Upper lobe of left lung (tissue), 6 donors: ENCODE measurements at regions not wholly inside any gene's neighbourhood (a gene's known extent, or its start where the extent isn't known, plus 50 kb on each side); places are given as distances from the start of the nearest gene placed in this dataset.
"Not testable (repeated sequence)": the region's sequence is repeated elsewhere in the genome, so short reads cannot be mapped to it uniquely, and the experiment has no call there.

Experiments
- ATAC-seq, 2 donors: fragments of 200-7000 bp; cut with Tn5 transposase; one replicate each; pipeline ENCODE4 v1.9.1; 2022; ENCODE audit warnings: mild to moderate bottlenecking in 2 of 2, moderate library complexity in 2 of 2; ENCODE audit not compliant: low FRiP score in 2 of 2
- DNase-seq, 2 donors: peaks; one replicate each; pipeline ENCODE4 v3.0.0-alpha.2; 2019 to 2020
- H3K27ac ChIP-seq, 4 donors: fragments of 200-600 bp; sonication (generic); one replicate each; pipeline ENCODE4 v1.5.1; 2016 to 2019
- H3K27me3 ChIP-seq, 4 donors: fragments of 200-600 bp; sonication (generic); one replicate each; pipeline ENCODE4 v1.5.1; 2017 to 2019
- H3K36me3 ChIP-seq, 4 donors: fragments of 200-600 bp; sonication (generic); one replicate each; pipeline ENCODE4 v1.5.1; 2016 to 2019
- H3K4me1 ChIP-seq, 4 donors: fragments of 200-600 bp; sonication (generic); one replicate each; pipeline ENCODE4 v1.5.1; 2018 to 2019
- H3K4me3 ChIP-seq, 4 donors: fragments of 200-600 bp; sonication (generic); one replicate each; pipeline ENCODE4 v1.5.1; 2017 to 2019; ENCODE audit warnings: mild to moderate bottlenecking in 2 of 4, moderate library complexity in 1 of 4
- H3K9me3 ChIP-seq, 4 donors: fragments of 200-600 bp; sonication (generic); one replicate each; pipeline ENCODE4 v1.5.1; 2018 to 2019
- CTCF ChIP-seq, 6 experiments: fragments of 450-650 bp in 4 of 6; fragments of 200-600 bp in 2 of 6; sonication (generic) in 2 of 6; IDR thresholded peaks; one replicate each; pipeline ENCODE4 v1.5.1; 2016 to 2019; ENCODE audit warnings: antibody characterized with exemption in 6 of 6
- EP300 ChIP-seq, 4 donors: sonication (generic); formaldehyde crosslinking; IDR thresholded peaks; one replicate each; pipeline ENCODE4 v1.5.1; 2017; ENCODE audit warnings: antibody characterized with exemption in 4 of 4, control low read depth in 2 of 4
- POLR2A ChIP-seq, 4 donors: fragments of 450-650 bp; IDR thresholded peaks; one replicate each; pipeline ENCODE4 v1.5.1; 2016 to 2017; ENCODE audit warnings: antibody characterized with exemption in 4 of 4, mild to moderate bottlenecking in 2 of 4
- POLR2AphosphoS5 ChIP-seq, 2 donors: sonication (generic); formaldehyde crosslinking; IDR thresholded peaks; one replicate each; pipeline ENCODE4 v1.5.1; 2017; ENCODE audit warnings: antibody characterized with exemption in 2 of 2
- WGBS, 2 donors: methylation state at CpG; one replicate each; pipeline ENCODE4 v1.1.5; 2017 to 2018; 5-methylcytosine and 5-hydroxymethylcytosine counted together
- donor health status: DM: no; HTN: no; CAD: no; lungs with moderate emphysema.
- donor health status: DM: no; HTN: yes; CAD: no; lungs with severe emphysema.

GRCh38 chr10:84966708-84967441 is 638.5 kb downstream of the CCSER2 start:
- H3K27me3 ChIP-seq = no peaks in the 10 kb centered on the region
- TF ChIP-seq EP300 (IDR thresholded peaks at IDR 0.05) (no peak), CTCF (IDR thresholded peaks at IDR 0.05) (no peak), POLR2AphosphoS5 (IDR thresholded peaks at IDR 0.05) (no peak), POLR2A (IDR thresholded peaks at IDR 0.05) (no peak)
- no peaks in the 10 kb centered on the region for H3K4me1 ChIP-seq
- WGBS, 2 donors = 66 to 75% methylated on average over 6 of the region's 6 CpGs
- no peaks in the 10 kb centered on the region for H3K36me3 ChIP-seq
- no peaks in the 10 kb centered on the region for H3K9me3 ChIP-seq
- no peak overlapping the region for H3K4me3 ChIP-seq
- DNase-seq (no peak), ATAC-seq (no peak)
- H3K27ac ChIP-seq = no peak overlapping the region

- not testable (repeated sequence) for H3K4me1 ChIP-seq, DNase-seq, ATAC-seq, H3K27me3 ChIP-seq, H3K27ac ChIP-seq, H3K36me3 ChIP-seq, H3K4me3 ChIP-seq, H3K9me3 ChIP-seq
- WGBS, 2 donors = 40 to 51% methylated on average over 2 of the region's 2 CpGs
- TF ChIP-seq EP300 (IDR thresholded peaks at IDR 0.05) = peak in 1 of 4 donors; percentile 3
These were observed 640.9 kb downstream of the CCSER2 start for GRCh38 chr10:84969297-84969696.

GRCh38 chr10:84987039-84987438 is 658.6 kb downstream of the CCSER2 start:
- ATAC-seq (no peak), DNase-seq (no peak)
- no peaks in the 10 kb centered on the region for H3K27me3 ChIP-seq
- no peaks in the 10 kb centered on the region for H3K36me3 ChIP-seq
- H3K27ac ChIP-seq = no peak overlapping the region
- H3K4me3 ChIP-seq = no peak overlapping the region
- no peaks in the 10 kb centered on the region for H3K4me1 ChIP-seq
- 58 to 73% methylated on average over 1 of the region's 1 CpG for WGBS, 2 donors
- TF ChIP-seq POLR2AphosphoS5 (IDR thresholded peaks at IDR 0.05) (no peak), CTCF (IDR thresholded peaks at IDR 0.05) (no peak), POLR2A (IDR thresholded peaks at IDR 0.05) (no peak), EP300 (IDR thresholded peaks at IDR 0.05) (no peak)
- H3K9me3 ChIP-seq = no peaks in the 10 kb centered on the region

GRCh38 chr10:84988011-84988410 is 659.6 kb downstream of the CCSER2 start:
- Histone ChIP-seq H3K27ac (no peak overlapping the region), H3K27me3 (no peaks in the 10 kb centered on the region), H3K4me3 (no peak overlapping the region), H3K36me3 (no peaks in the 10 kb centered on the region), H3K9me3 (no peaks in the 10 kb centered on the region), H3K4me1 (no peaks in the 10 kb centered on the region)
- ATAC-seq (no peak), DNase-seq (no peak)
- 71% methylated on average over 2 of the region's 2 CpGs for WGBS, 2 donors
- TF ChIP-seq CTCF (IDR thresholded peaks at IDR 0.05) (no peak), POLR2A (IDR thresholded peaks at IDR 0.05) (no peak), EP300 (IDR thresholded peaks at IDR 0.05) (no peak), POLR2AphosphoS5 (IDR thresholded peaks at IDR 0.05) (no peak)

- H3K4me1 ChIP-seq = no peaks in the 10 kb centered on the region
- H3K27ac ChIP-seq = no peak overlapping the region
- TF ChIP-seq POLR2AphosphoS5 (IDR thresholded peaks at IDR 0.05) = no peak
- no peak for TF ChIP-seq CTCF (IDR thresholded peaks at IDR 0.05)
- TF ChIP-seq POLR2A (IDR thresholded peaks at IDR 0.05) = no peak
- no peak for TF ChIP-seq EP300 (IDR thresholded peaks at IDR 0.05)
- H3K4me3 ChIP-seq = no peak overlapping the region
- 44 to 60% methylated on average over 9 of the region's 9 CpGs for WGBS, 2 donors
- H3K27me3 ChIP-seq = no peaks in the 10 kb centered on the region
- no peaks in the 10 kb centered on the region for H3K36me3 ChIP-seq
- H3K9me3 ChIP-seq = no peaks in the 10 kb centered on the region
- ATAC-seq = no peak
- no peak for DNase-seq
These were observed 662.3 kb downstream of the CCSER2 start for GRCh38 chr10:84990713-84991112.
